Heart left ventricle (tissue), 13 donors: ENCODE measurements at regions not wholly inside any gene's neighbourhood (a gene's known extent, or its start where the extent isn't known, plus 50 kb on each side); places are given as distances from the start of the nearest gene placed in this dataset.

Source experiments
- CTCF ChIP-seq, 12 donors: fragments of 200-600 bp; sonication (generic) in 4 of 12; IDR thresholded peaks; one replicate each; pipeline versions ENCODE4 v1.5.0 to v1.8.0; 2018 to 2022; ENCODE audit warnings: antibody characterized with exemption in 12 of 12, mild to moderate bottlenecking in 5 of 12
- POLR2A ChIP-seq, 2 donors: fragments of 450-650 bp; IDR thresholded peaks; one replicate each; pipeline ENCODE4 v1.6.1; 2017; ENCODE audit warnings: antibody characterized with exemption in 2 of 2, mild to moderate bottlenecking in 2 of 2, moderate library complexity in 2 of 2
- donor health status: ischemic (EF 13 %, LVEDD 7.1; RV severe dilation, severe dysfunction).
- donor health status: DM: no; HTN: yes; CAD: no.
- donor health status: DM: no; HTN: no; CAD: no.
- donor health status: ischemic (EF 25% LVEDD 6.9; RV normal size, moderate dysfunction).
- donor health status: ischemic (EF 25% LVEDD 5.7; RV mildly dilated, moderate dysfunction).
- donor health status: ischemic (EF 35%, LVEDD 5.7; RV mildly dilated, moderate dysfunction).
- donor health status: nonischemic (EF 11% LVEDD 7.7; RV severe dilation, severe dysfunction).
- donor health status: DM: yes; HTN: yes; CAD: no.
- donor health status: PGD.
- donor health status: ischemic (EF 29% LVEDD 5.4; RV normal size, mild dysfunction).
- donor health status: nonischemic (EF 23%, LVEDD 6.1; RV moderate dilation, normal function).

- TF ChIP-seq CTCF (IDR thresholded peaks at IDR 0.05), result no peak
- TF ChIP-seq POLR2A (IDR thresholded peaks at IDR 0.05), result no peak
Observed at GRCh38 chr20:7174554-7174953, 407.1 kb downstream of the BMP2 start.
